HEK293 (cell line): ENCODE measurements at regions not wholly inside any gene's neighbourhood (a gene's known extent, or its start where the extent isn't known, plus 50 kb on each side); places are given as distances from the start of the nearest gene placed in this dataset.

Source experiments
- CTCF ChIA-PET: fragments of 350-600 bp; formaldehyde crosslinking; extraction: SDS; loops from one replicate; lab custom pipeline; 2021; ENCODE audit warnings: antibody characterized with exemption; lab: Yijun Ruan, JAX
- POLR2A ChIA-PET: fragments of 300-600 bp; formaldehyde crosslinking; extraction: SDS; loops from one replicate; lab custom pipeline; 2020; ENCODE audit warnings: antibody characterized with exemption, inconsistent platforms; lab: Yijun Ruan, JAX
- H3K27ac ChIP-seq: fragments of 200-500 bp; sonication (Bioruptor generic); 2 replicates; pipeline ENCODE4 v1.5.1; 2014; ENCODE audit warnings: low read depth, low read length, control low read depth, inconsistent platforms; ENCODE audit errors: extremely low read depth
- H3K36me3 ChIP-seq, 2 experiments: fragments of 200-500 bp in 1 of 2; sonication (Bioruptor generic) in 1 of 2; 1 replicate in 1 of 2; 2 replicates in 1 of 2; pipeline ENCODE4 v1.5.1; 2014 to 2017; ENCODE audit warnings: inconsistent platforms in 2 of 2, low read length in 2 of 2; ENCODE audit not compliant: control insufficient read depth in 2 of 2, insufficient read depth in 1 of 2
- H3K4me1 ChIP-seq: fragments of 200-500 bp; sonication (Bioruptor generic); 2 replicates; pipeline ENCODE4 v1.5.1; 2014; ENCODE audit warnings: mild to moderate bottlenecking, low read length, inconsistent platforms; ENCODE audit not compliant: control insufficient read depth, insufficient read depth
- H3K4me3 ChIP-seq: 2 replicates; pipeline ENCODE4 v1.5.1; 2011; ENCODE audit warnings: low read depth, mild to moderate bottlenecking, control low read depth, low read length, moderate library complexity
- H3K9me3 ChIP-seq: fragments of 200-500 bp; sonication (Bioruptor generic); 2 replicates; pipeline ENCODE4 v1.5.1; 2014; ENCODE audit warnings: low read depth, low read length, inconsistent platforms; ENCODE audit not compliant: control insufficient read depth, insufficient read depth
- PRDM2 ChIP-seq: fragments of 450-650 bp; formaldehyde crosslinking; IDR thresholded peaks from 2 replicates; pipeline ENCODE4 v1.5.1; 2016; ENCODE audit warnings: missing biosample characterization, missing genetic modification characterization, borderline replicate concordance
- YY2 ChIP-seq: fragments of 450-650 bp; formaldehyde crosslinking; IDR thresholded peaks from 2 replicates; pipeline ENCODE4 v1.5.1; 2016; ENCODE audit warnings: missing biosample characterization, missing genetic modification characterization
- ZNF133 ChIP-seq: fragments of 450-650 bp; formaldehyde crosslinking; IDR thresholded peaks from 2 replicates; pipeline ENCODE4 v1.5.1; 2016; ENCODE audit warnings: missing biosample characterization, missing genetic modification characterization
- ZNF148 ChIP-seq: fragments of 450-650 bp; formaldehyde crosslinking; IDR thresholded peaks from 2 replicates; pipeline ENCODE4 v1.5.0; 2017; ENCODE audit warnings: missing biosample characterization, missing genetic modification characterization, borderline replicate concordance
- ZNF16 ChIP-seq: fragments of 450-650 bp; formaldehyde crosslinking; IDR thresholded peaks from 2 replicates; pipeline ENCODE4 v1.5.1; 2016; ENCODE audit warnings: low read depth, missing biosample characterization, missing genetic modification characterization
- ZNF174 ChIP-seq: fragments of 450-650 bp; formaldehyde crosslinking; IDR thresholded peaks from 2 replicates; pipeline ENCODE4 v1.5.0; 2017; ENCODE audit warnings: missing biosample characterization, mild to moderate bottlenecking, missing genetic modification characterization
- ZNF26 ChIP-seq: fragments of 450-650 bp; formaldehyde crosslinking; IDR thresholded peaks from 2 replicates; pipeline ENCODE4 v1.5.1; 2016; ENCODE audit warnings: missing biosample characterization, missing genetic modification characterization
- ZNF335 ChIP-seq: fragments of 450-650 bp; formaldehyde crosslinking; conservative IDR thresholded peaks from 2 replicates; pipeline ENCODE4 v1.5.1; 2016; ENCODE audit warnings: missing biosample characterization, missing genetic modification characterization
- ZNF350 ChIP-seq: fragments of 450-650 bp; formaldehyde crosslinking; IDR thresholded peaks from 2 replicates; pipeline ENCODE4 v1.5.0; 2017; ENCODE audit warnings: missing biosample characterization, mild to moderate bottlenecking, missing genetic modification characterization
- ZNF404 ChIP-seq: fragments of 450-650 bp; formaldehyde crosslinking; IDR thresholded peaks from 2 replicates; pipeline ENCODE4 v1.5.1; 2017; ENCODE audit warnings: missing biosample characterization, missing genetic modification characterization
- ZNF629 ChIP-seq: fragments of 450-650 bp; formaldehyde crosslinking; IDR thresholded peaks from 2 replicates; pipeline ENCODE4 v1.5.1; 2017; ENCODE audit warnings: missing biosample characterization, missing genetic modification characterization
- ZNF792 ChIP-seq: fragments of 450-650 bp; formaldehyde crosslinking; IDR thresholded peaks from 2 replicates; pipeline ENCODE4 v1.5.1; 2016; ENCODE audit warnings: missing biosample characterization, missing genetic modification characterization
- ZNF830 ChIP-seq: fragments of 450-650 bp; IDR thresholded peaks from 2 replicates; pipeline ENCODE4 v1.5.0; 2018; ENCODE audit warnings: missing biosample characterization, missing genetic modification characterization, low read depth, mild to moderate bottlenecking, moderate library complexity

GRCh38 chr7:24494832-24495231, 78.4 kb upstream of the PALS2 start (continued):
- TF ChIP-seq PRDM2 (no peak), ZNF830 (no peak)

GRCh38 chr7:24496036-24496435, 77.2 kb upstream of the PALS2 start:
- Histone ChIP-seq H3K4me1 (no peaks in the 10 kb centered on the region), H3K27ac (no peak overlapping the region), H3K36me3 (no peaks in the 10 kb centered on the region), H3K9me3 (no peaks in the 10 kb centered on the region), H3K4me3 (no peak overlapping the region)
- ChIA-PET POLR2A (no interaction called here), CTCF (interaction anchor here (0.6 kb wide), 3 partner anchors 32 to 896 kb away, joined by 3 to 4 read pairs (median 3); no protein-coding TSS in a partner anchor)
- no peak for TF ChIP-seq ZNF404 (tag by site-specific recombination)
- TF ChIP-seq ZNF174 (tag by site-specific recombination), result no peak
- TF ChIP-seq ZNF350 (tag by site-specific recombination), result no peak
- TF ChIP-seq ZNF335 (tag by site-specific recombination), result no peak
- no peak for TF ChIP-seq ZNF26 (tag by site-specific recombination)
- no peak for TF ChIP-seq ZNF792 (tag by site-specific recombination)

GRCh38 chr7:24498439-24498838, 74.8 kb upstream of the PALS2 start:
- Histone ChIP-seq H3K9me3 (no peaks in the 10 kb centered on the region), H3K36me3 (no peaks in the 10 kb centered on the region), H3K4me1 (no peaks in the 10 kb centered on the region), H3K27ac (no peak overlapping the region), H3K4me3 (no peak overlapping the region)
- CTCF ChIA-PET, result no interaction called here
- POLR2A ChIA-PET, result no interaction called here
- TF ChIP-seq ZNF133 (no peak), ZNF148 (tag by site-specific recombination) (no peak), ZNF16 (tag by site-specific recombination) (no peak), ZNF629 (tag by site-specific recombination) (no peak), YY2 (tag by site-specific recombination) (no peak)
